D721Med (cell line): ENCODE measurements at regions not wholly inside any gene's neighbourhood (a gene's known extent, or its start where the extent isn't known, plus 50 kb on each side); places are given as distances from the start of the nearest gene placed in this dataset.

Source experiments
- DNase-seq: peaks from one replicate; pipeline ENCODE4 v3.0.0; 2011; ENCODE audit warnings: low spot score; ENCODE audit not compliant: insufficient read length
- FAIRE-seq: peaks from 2 replicates; lab custom pipeline; 2011; peaks lifted over from hg19 to GRCh38; lab: Jason Lieb, UNC
- TF ChIP-seq, protein P1 (sequence below): IDR thresholded peaks from 2 replicates; pipeline ENCODE4 v1.5.1; 2012; ENCODE audit warnings: mild to moderate bottlenecking, control low read depth; ENCODE audit not compliant: insufficient read depth; ENCODE audit errors: missing control alignments

DNA sequence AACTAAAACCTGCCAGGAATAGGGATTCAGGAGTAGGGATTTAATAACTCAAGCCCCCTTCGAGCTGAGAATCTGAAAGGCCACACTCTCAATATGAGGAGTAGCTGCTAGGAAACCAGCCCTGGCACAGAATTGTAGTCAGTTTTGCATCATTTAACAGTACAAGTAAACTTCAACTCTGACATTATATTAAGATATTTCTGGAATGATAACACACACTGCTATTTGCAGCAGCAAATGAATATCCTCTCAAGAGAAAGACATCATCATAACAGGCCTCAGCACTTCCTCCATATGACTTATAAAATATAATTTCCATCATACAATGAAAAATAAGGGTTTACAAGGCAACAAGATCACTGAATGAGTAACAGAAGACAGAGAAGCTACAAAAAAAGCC, 138.2 kb upstream of the RFX3 start:
- FAIRE-seq (no peak), DNase-seq (no peak)
- TF ChIP-seq, protein P1, sequence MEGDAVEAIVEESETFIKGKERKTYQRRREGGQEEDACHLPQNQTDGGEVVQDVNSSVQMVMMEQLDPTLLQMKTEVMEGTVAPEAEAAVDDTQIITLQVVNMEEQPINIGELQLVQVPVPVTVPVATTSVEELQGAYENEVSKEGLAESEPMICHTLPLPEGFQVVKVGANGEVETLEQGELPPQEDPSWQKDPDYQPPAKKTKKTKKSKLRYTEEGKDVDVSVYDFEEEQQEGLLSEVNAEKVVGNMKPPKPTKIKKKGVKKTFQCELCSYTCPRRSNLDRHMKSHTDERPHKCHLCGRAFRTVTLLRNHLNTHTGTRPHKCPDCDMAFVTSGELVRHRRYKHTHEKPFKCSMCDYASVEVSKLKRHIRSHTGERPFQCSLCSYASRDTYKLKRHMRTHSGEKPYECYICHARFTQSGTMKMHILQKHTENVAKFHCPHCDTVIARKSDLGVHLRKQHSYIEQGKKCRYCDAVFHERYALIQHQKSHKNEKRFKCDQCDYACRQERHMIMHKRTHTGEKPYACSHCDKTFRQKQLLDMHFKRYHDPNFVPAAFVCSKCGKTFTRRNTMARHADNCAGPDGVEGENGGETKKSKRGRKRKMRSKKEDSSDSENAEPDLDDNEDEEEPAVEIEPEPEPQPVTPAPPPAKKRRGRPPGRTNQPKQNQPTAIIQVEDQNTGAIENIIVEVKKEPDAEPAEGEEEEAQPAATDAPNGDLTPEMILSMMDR: no peak

DNA sequence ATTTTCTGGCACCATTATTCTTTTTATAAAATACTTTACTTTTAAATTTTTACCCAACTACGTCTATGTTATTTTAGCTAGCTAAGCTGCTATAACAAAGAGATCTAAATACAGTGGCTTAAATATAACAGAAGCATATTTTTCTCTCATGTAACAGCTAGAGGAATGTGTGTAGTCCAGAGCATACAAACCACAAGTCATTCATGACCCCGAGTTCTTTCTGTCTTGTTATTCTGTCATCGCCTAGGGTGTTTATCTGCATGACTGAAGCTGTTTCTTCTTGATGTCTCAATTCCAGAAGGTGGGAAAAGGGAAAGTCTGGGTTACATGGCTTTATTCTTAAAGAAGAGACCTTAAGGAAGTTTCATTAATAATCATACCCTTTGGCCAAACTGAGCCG, 136.9 kb upstream of the RFX3 start:
- DNase-seq (no peak), FAIRE-seq (no peak)
- TF ChIP-seq, protein P1: no peak

DNA sequence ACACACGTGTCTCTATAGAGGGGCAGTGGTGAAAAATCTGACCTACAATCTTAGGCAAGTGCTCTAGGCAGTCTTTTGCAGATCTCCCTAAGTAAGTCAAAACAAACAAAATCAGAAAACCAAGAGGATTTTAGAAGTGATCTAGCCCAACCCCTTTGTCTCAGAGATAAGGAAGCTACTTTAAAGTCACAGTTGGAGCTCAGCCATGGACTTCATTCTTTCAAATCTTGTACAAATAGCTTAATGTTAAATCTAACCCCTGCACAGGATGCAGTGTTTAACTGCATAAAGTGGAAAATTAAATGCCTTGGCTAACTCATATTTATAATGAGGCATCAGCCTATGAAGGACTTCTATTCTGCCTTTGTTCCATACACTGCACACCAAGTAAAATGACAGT, 135.1 kb upstream of the RFX3 start:
- no peak for FAIRE-seq
- TF ChIP-seq, protein P1: no peak

DNA sequence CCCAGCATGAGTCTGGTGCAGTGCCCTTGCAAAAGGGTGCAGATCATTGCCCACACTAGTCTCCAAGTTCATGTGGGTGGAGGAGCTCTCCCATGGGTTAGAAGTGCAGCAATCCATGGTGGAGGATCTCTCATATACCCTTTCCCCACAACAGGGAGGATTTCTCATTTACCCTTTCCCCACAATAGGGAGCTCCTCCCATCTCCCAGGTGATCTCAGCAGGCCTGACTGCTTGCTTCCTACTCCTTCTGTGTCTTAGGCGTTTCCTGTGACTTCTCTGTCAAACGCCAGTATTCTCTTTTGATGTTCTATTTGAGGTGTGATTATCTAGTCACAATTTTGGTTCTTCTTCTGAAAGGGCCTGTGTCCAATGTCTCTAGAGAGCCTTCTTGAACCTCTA, 133.8 kb upstream of the RFX3 start:
- no peak for DNase-seq
- TF ChIP-seq, protein P1: no peak
- FAIRE-seq: no peak

More for the DNA sequence above, 135.1 kb upstream of the RFX3 start:
- DNase-seq: no peak

DNA sequence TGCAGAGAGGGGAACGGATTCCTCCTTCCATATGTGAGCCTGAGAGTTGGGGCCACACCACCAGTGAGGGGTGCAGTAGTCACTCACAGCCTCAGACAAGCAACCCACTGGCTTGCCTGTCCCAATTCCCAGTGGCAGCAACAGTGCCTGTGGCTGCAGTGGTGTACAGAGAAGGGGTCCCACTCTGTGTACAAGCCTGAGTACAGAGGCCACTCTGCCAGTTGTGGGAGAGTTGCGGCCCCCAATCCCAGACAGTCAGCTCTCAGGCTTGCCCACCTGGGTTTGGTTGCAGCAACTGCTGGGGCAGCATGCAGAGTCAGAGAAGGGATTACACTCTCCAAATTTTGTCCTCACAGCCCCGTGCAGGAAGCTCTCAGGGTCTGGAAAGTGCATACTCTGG, 133.2 kb upstream of the RFX3 start:
- TF ChIP-seq, protein P1: no peak
- DNase-seq (no peak), FAIRE-seq (no peak)

DNA sequence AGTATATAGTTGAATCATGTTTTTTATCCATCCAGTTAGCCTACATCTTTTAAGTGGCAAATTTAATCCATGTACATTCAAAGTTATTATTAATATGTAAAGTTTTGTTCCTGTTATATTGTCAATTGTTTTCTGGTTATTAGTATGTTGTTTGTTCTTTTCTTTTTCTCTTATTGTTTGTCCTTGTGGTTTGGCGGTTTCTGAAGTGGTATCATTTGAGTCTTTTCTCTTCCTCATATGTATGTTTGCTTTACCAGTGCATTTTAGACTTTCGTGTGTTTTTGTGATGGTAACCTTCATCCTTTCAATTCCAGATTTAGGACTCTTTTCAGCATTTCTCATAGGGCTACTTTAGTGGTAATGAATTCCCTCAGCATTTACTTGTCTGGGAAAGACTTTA, 130.4 kb upstream of the RFX3 start:
- FAIRE-seq: no peak
- TF ChIP-seq, protein P1: no peak
- no peak for DNase-seq

DNA sequence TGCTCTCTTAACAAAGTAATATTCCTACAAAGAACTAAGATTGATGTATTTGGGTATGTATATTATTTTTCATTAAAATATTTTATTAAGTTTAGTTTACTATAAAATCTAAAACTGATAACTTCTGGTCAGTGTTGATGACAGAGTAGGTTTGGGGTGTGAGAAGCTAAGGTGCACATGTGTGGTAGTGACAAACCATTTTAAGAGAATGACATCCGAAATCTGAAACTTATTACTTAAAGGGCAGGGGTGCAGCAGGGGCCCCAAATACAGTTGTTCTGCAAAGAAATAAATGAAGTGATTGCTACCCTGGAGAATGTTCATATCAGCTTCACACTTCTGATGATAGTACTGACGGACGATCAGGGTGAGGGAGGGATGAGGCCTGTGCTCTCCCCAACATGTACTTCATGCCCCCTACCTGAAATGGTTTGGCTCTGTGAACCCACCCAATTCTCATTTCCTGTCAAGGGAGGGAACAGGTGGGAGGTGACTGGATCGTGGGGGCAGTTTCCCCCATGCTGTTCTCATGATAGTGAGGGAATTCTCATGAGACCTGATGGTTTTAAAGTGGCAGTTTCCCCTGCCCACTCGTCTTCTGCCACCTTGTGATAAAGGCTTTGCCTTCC, 125.3 kb upstream of the RFX3 start:
- TF ChIP-seq, protein P1: no peak
- DNase-seq (no peak), FAIRE-seq (no peak)
